GM21447 (cell line): ENCODE measurements at regions not wholly inside any gene's neighbourhood (a gene's known extent, or its start where the extent isn't known, plus 50 kb on each side); places are given as distances from the start of the nearest gene placed in this dataset.

Experiments
- ATAC-seq: cut with Tn5 transposase; IDR thresholded peaks from one replicate; pipeline ENCODE4 v1.9.1; 2021; ENCODE audit not compliant: unreplicated experiment

GRCh38 chr21:15359251-15359650 is 294.5 kb upstream of the NRIP1 start:
- no peak for ATAC-seq

- no peak for ATAC-seq
Observed at GRCh38 chr21:15362458-15362857, 297.7 kb upstream of the NRIP1 start.

- no peak for ATAC-seq
Observed at GRCh38 chr21:15363921-15364320, 299.1 kb upstream of the NRIP1 start.

- ATAC-seq = no peak
Observed at GRCh38 chr21:15365751-15366392, 301.1 kb upstream of the NRIP1 start.

GRCh38 chr21:15366555-15366954 is 301.8 kb upstream of the NRIP1 start:
- ATAC-seq = no peak

GRCh38 chr21:15367061-15367626 is 302.3 kb upstream of the NRIP1 start:
- no peak for ATAC-seq

GRCh38 chr21:15370462-15370975 is 305.7 kb upstream of the NRIP1 start:
- no peak for ATAC-seq

- ATAC-seq = no peak
Observed at GRCh38 chr21:15373941-15374340, 309.1 kb upstream of the NRIP1 start.

GRCh38 chr21:15379776-15380175 is 315.0 kb upstream of the NRIP1 start:
- no peak for ATAC-seq

GRCh38 chr21:15383588-15383987 is 318.8 kb upstream of the NRIP1 start:
- ATAC-seq = no peak

- no peak for ATAC-seq
Observed at GRCh38 chr21:15390049-15390448, 325.2 kb upstream of the NRIP1 start.

- no peak for ATAC-seq
Observed at GRCh38 chr21:15397258-15397657, 332.5 kb upstream of the NRIP1 start.

GRCh38 chr21:15400905-15401304 is 328.9 kb upstream of the USP25 start:
- ATAC-seq = no peak

GRCh38 chr21:15401331-15401730 is 328.5 kb upstream of the USP25 start:
- no peak for ATAC-seq

- ATAC-seq = no peak
Observed at GRCh38 chr21:15405214-15405613, 324.6 kb upstream of the USP25 start.

GRCh38 chr21:15406791-15407190 is 323.0 kb upstream of the USP25 start:
- ATAC-seq = no peak

GRCh38 chr21:15407585-15407984 is 322.2 kb upstream of the USP25 start:
- ATAC-seq = no peak

GRCh38 chr21:15408089-15408488 is 321.7 kb upstream of the USP25 start:
- ATAC-seq = no peak

- no peak for ATAC-seq
Observed at GRCh38 chr21:15409031-15409430, 320.8 kb upstream of the USP25 start.

GRCh38 chr21:15410853-15411252 is 318.9 kb upstream of the USP25 start:
- ATAC-seq = no peak

GRCh38 chr21:15414057-15414456 is 315.7 kb upstream of the USP25 start:
- no peak for ATAC-seq

- no peak for ATAC-seq
Observed at GRCh38 chr21:15415541-15416261, 314.1 kb upstream of the USP25 start.
